K562 (cell line): ENCODE measurements at regions not wholly inside any gene's neighbourhood (a gene's known extent, or its start where the extent isn't known, plus 50 kb on each side); places are given as distances from the start of the nearest gene placed in this dataset.

Source experiments
- ATAC-seq: fragments of 200-7000 bp; cut with Tn5 transposase; 3 replicates; pipeline ENCODE4 v1.9.1; 2020; ENCODE audit warnings: moderate library complexity
- BruUV-seq: library from RNA; stranded (reverse); fragments of 400-500 nt; replicated peaks from 2 replicates; lab custom pipeline; 2021; lab: Mats Ljungman, UMichigan
- CTCF ChIA-PET: fragments of 300-600 bp; formaldehyde crosslinking; extraction: SDS; loops from one replicate; lab custom pipeline; 2021; ENCODE audit warnings: low intra/inter-chr PET ratio; lab: Yijun Ruan, JAX
- POLR2A ChIA-PET: fragments of 300-600, 350-650 bp; sonication (Branson Sonifier 250); formaldehyde crosslinking; extraction: SDS; loops from one replicate; lab custom pipeline; 2021; ENCODE audit warnings: antibody characterized with exemption, inconsistent platforms; lab: Yijun Ruan, JAX
- DNase-seq, 4 experiments: peaks; one replicate each; pipeline versions ENCODE4 v3.0.0 to v3.0.0-alpha.2; 2011 to 2018; ENCODE audit warnings: low spot score in 3 of 4, mixed read lengths in 3 of 4; ENCODE audit errors: extremely low read depth in 1 of 4
- FAIRE-seq: peaks from 2 replicates; lab custom pipeline; 2011; peaks lifted over from hg19 to GRCh38; lab: Jason Lieb, UNC
- H2AFZ ChIP-seq: 2 replicates; pipeline ENCODE4 v1.6.0; 2011; ENCODE audit warnings: low read depth, low read length, control low read depth, inconsistent platforms
- H3K27ac ChIP-seq: fragments of 200-600 bp; 3 replicates; pipeline ENCODE4 v1.8.0; 2011; ENCODE audit warnings: low read depth, mild to moderate bottlenecking, control low read depth, inconsistent platforms, low read length, moderate library complexity, mixed read lengths; ENCODE audit errors: extremely low read depth
- H3K27me3 ChIP-seq, 2 experiments: fragments of 300-600 bp in 1 of 2; 2 replicates in 1 of 2; 3 replicates in 1 of 2; pipeline versions ENCODE4 v1.6.0 to v1.8.0; 2011; ENCODE audit warnings: inconsistent platforms in 2 of 2, low read length in 2 of 2, mild to moderate bottlenecking in 1 of 2, mixed read lengths in 1 of 2, moderate library complexity in 1 of 2; ENCODE audit not compliant: control insufficient read depth in 2 of 2, insufficient read depth in 2 of 2
- H3K36me3 ChIP-seq: fragments of 300-600 bp; 3 replicates; pipeline ENCODE4 v1.8.0; 2011; ENCODE audit warnings: mild to moderate bottlenecking, low read length, inconsistent platforms; ENCODE audit not compliant: control insufficient read depth, insufficient read depth
- H3K4me1 ChIP-seq, 2 experiments: fragments of 200-600 bp in 1 of 2; replicated peaks in 1 of 2; 2 replicates in 1 of 2; 3 replicates in 1 of 2; pipeline versions ENCODE4 v1.5.1 to v1.8.0; 2011; ENCODE audit warnings: inconsistent platforms in 2 of 2, low read length in 2 of 2, mild to moderate bottlenecking in 1 of 2, mixed read lengths in 1 of 2, moderate library complexity in 1 of 2; ENCODE audit not compliant: control insufficient read depth in 2 of 2, insufficient read depth in 2 of 2
- H3K4me2 ChIP-seq: 2 replicates; pipeline ENCODE4 v1.6.1; 2011; ENCODE audit warnings: low read length, control low read depth, inconsistent platforms, mixed read lengths; ENCODE audit not compliant: insufficient read depth
- H3K4me3 ChIP-seq: fragments of 200-600 bp; sonication (generic), shearing (Covaris generic); 2 replicates; pipeline ENCODE4 v1.5.1; 2016; ENCODE audit warnings: control low read depth, inconsistent platforms
- H3K79me2 ChIP-seq: fragments of 200-600 bp; 3 replicates; pipeline ENCODE4 v1.8.0; 2011; ENCODE audit warnings: low read length, inconsistent platforms; ENCODE audit not compliant: control insufficient read depth, insufficient read depth
- H3K9ac ChIP-seq, 2 experiments: 2 replicates each; pipeline versions ENCODE4 v1.6.0 to v1.6.1; 2011; ENCODE audit warnings: low read depth in 2 of 2, low read length in 2 of 2, control low read depth in 1 of 2, inconsistent platforms in 1 of 2, mild to moderate bottlenecking in 1 of 2, mixed read lengths in 1 of 2; ENCODE audit not compliant: insufficient read depth in 1 of 2
- H3K9me1 ChIP-seq: one replicate; pipeline ENCODE4 v1.6.0; 2011; ENCODE audit warnings: inconsistent platforms, mild to moderate bottlenecking, low read length, moderate library complexity; ENCODE audit not compliant: control insufficient read depth, insufficient read depth
- H3K9me3 ChIP-seq: replicated peaks from 2 replicates; pipeline ENCODE4 v1.5.1; 2011; ENCODE audit warnings: low read depth, low read length, inconsistent platforms; ENCODE audit not compliant: control insufficient read depth, insufficient read depth
- H4K20me1 ChIP-seq: replicated peaks from 2 replicates; pipeline ENCODE4 v1.6.1; 2011; ENCODE audit warnings: low read length, inconsistent platforms, mixed read lengths; ENCODE audit not compliant: control insufficient read depth, insufficient read depth
- CHD2 ChIP-seq: IDR thresholded peaks from 2 replicates; pipeline ENCODE4 v1.6.1; 2011; ENCODE audit warnings: low read depth, low read length
- GATAD2B ChIP-seq: fragments of 450-650 bp; IDR thresholded peaks from 2 replicates; pipeline ENCODE4 v1.6.1; 2017; ENCODE audit warnings: mild to moderate bottlenecking, borderline replicate concordance
- HBP1 ChIP-seq: fragments of 450-650 bp; formaldehyde crosslinking; IDR thresholded peaks from 2 replicates; pipeline ENCODE4 v1.4.0; 2022; ENCODE audit warnings: missing genetic modification characterization
- RAD21 ChIP-seq, 2 experiments: fragments of 250-450 bp in 1 of 2; fragments of 450-650 bp in 1 of 2; sonication (Bioruptor Pico) in 1 of 2; formaldehyde crosslinking in 1 of 2; IDR thresholded peaks in 1 of 2; conservative IDR thresholded peaks in 1 of 2; 2 replicates each; pipeline versions ENCODE4 v1.4.0 to v1.8.0; 2020 to 2022; ENCODE audit warnings: mild to moderate bottlenecking in 2 of 2, moderate library complexity in 1 of 2
- TCF15 ChIP-seq: fragments of 250-450 bp; sonication (Bioruptor Pico); IDR thresholded peaks from 2 replicates; pipeline ENCODE4 v1.8.0; 2022; ENCODE audit warnings: moderate library complexity, mild to moderate bottlenecking, inconsistent platforms
- TEAD4 ChIP-seq, 2 experiments: sonication (generic) in 1 of 2; formaldehyde crosslinking in 1 of 2; IDR thresholded peaks; 2 replicates each; pipeline versions ENCODE4 v1.6.1 to v1.8.0; 2012 to 2022; ENCODE audit warnings: borderline replicate concordance in 1 of 2, inconsistent platforms in 1 of 2, low read length in 1 of 2, mild to moderate bottlenecking in 1 of 2, missing genetic modification reagents in 1 of 2
- WHSC1 ChIP-seq: IDR thresholded peaks from one replicate; pipeline ENCODE4 v1.6.1; 2012; ENCODE audit warnings: low read length, control low read depth, inconsistent platforms
- ZNF584 ChIP-seq: fragments of 200-800 bp; sonication (Bioruptor generic); IDR thresholded peaks from 2 replicates; pipeline ENCODE4 v1.6.1; 2016; ENCODE audit warnings: low read depth, mild to moderate bottlenecking, missing genetic modification characterization, missing compliant biosample characterization
- WGBS: fragments of 100-300 bp; shearing (Covaris generic); methylation state at CpG from one replicate; pipeline ENCODE4 v1.1.6; 2016; ENCODE audit warnings: low coverage, mixed read lengths; ENCODE audit not compliant: insufficient coverage; ENCODE audit errors: missing lambda C conversion rate; 5-methylcytosine and 5-hydroxymethylcytosine counted together
- in situ Hi-C: fragments of 300-500 bp; cut with MboI; formaldehyde crosslinking; loops from 4 replicates; pipeline ENCODE4 v1.15.0; 2018; ENCODE audit warnings: inconsistent platforms, mixed read lengths
- intact Hi-C: fragments of 100-400 bp; cut with micrococcal nuclease; formaldehyde crosslinking; loops from 2 replicates; pipeline ENCODE4 v1.14.2; 2022

GRCh38 chr15:38945551-38946298 lies 381.1 kb upstream of the RASGRP1 start (continued):
- no peak for TF ChIP-seq ZNF584 (CRISPR knock-in tag)
- no peak for TF ChIP-seq RAD21 (CRISPR knock-in tag; conservative IDR thresholded peaks at IDR 0.05 in 1 of 2, IDR thresholded peaks at IDR 0.05 in 1 of 2)

GRCh38 chr15:38954090-38954489 lies 389.5 kb upstream of the RASGRP1 start:
- Histone ChIP-seq H3K79me2 (no peaks in the 10 kb centered on the region), H3K9me1 (no peaks in the 10 kb centered on the region), H3K4me2 (no peak overlapping the region), H2AFZ (no peak overlapping the region), H4K20me1 (no peaks in the 10 kb centered on the region), H3K27me3 (no peaks in the 10 kb centered on the region), H3K4me3 (no peak overlapping the region), H3K9ac (no peak overlapping the region), H3K9me3 (no peaks in the 10 kb centered on the region), H3K36me3 (no peaks in the 10 kb centered on the region), H3K4me1 (no peaks in the 10 kb centered on the region), H3K27ac (no peak overlapping the region)
- intact Hi-C loops (no loop called here), in situ Hi-C loops (no loop called here)
- no peak for DNase-seq
- WGBS = 2% methylated on average over 3 of the region's 3 CpGs
- no peak for ATAC-seq
- TF ChIP-seq CHD2 = no peak
- BruUV-seq = no TSS peak
- ChIA-PET CTCF (no interaction called here), POLR2A (no interaction called here)
- FAIRE-seq = no peak

- no peak overlapping the region for H3K4me3 ChIP-seq
- TF ChIP-seq TCF15 (no peak), GATAD2B (no peak), TEAD4 (IDR thresholded peaks at IDR 0.05; ENCODE audit: low read length) (no peak), TEAD4 (CRISPR knock-in tag; IDR thresholded peaks at IDR 0.05; ENCODE audit: borderline replicate concordance) (no peak), WHSC1 (no peak), HBP1 (CRISPR knock-in tag) (no peak)
- TF ChIP-seq, all 486 proteins: peak for 0
- POLR2A ChIA-PET = no interaction called here
- Histone ChIP-seq H3K27ac (no peak overlapping the region), H3K27me3 (no peaks in the 10 kb centered on the region), H3K9me3 (no peaks in the 10 kb centered on the region), H2AFZ (no peak overlapping the region), H3K36me3 (no peaks in the 10 kb centered on the region), H3K9me1 (no peaks in the 10 kb centered on the region), H3K79me2 (no peaks in the 10 kb centered on the region), H3K9ac (no peak overlapping the region), H4K20me1 (no peaks in the 10 kb centered on the region), H3K4me1 (no peaks in the 10 kb centered on the region), H3K4me2 (no peak overlapping the region)
- 0% methylated on average over 2 of the region's 2 CpGs for WGBS
- no peak for FAIRE-seq
- DNase-seq = no peak
- BruUV-seq = no TSS peak
- intact Hi-C loops (no loop called here), in situ Hi-C loops (no loop called here)
- CTCF ChIA-PET = no interaction called here
- ATAC-seq = no peak
Measured at GRCh38 chr15:38961456-38961855, 396.8 kb upstream of the RASGRP1 start.
